SK-N-SH treated with all-trans-retinoic acid at 6 μM for 48 hours (cell line): ENCODE measurements at regions not wholly inside any gene's neighbourhood (a gene's known extent, or its start where the extent isn't known, plus 50 kb on each side); places are given as distances from the start of the nearest gene placed in this dataset.

Experiments
- ATAC-seq: fragments of 200-7000 bp; cut with Tn5 transposase; 3 replicates; pipeline ENCODE4 v1.9.1; 2020; ENCODE audit warnings: mild to moderate bottlenecking, moderate library complexity
- ARNTL ChIP-seq: fragments of 450-650 bp; formaldehyde crosslinking; IDR thresholded peaks from 2 replicates; pipeline ENCODE4 v1.5.0; 2020; ENCODE audit warnings: low read depth, mild to moderate bottlenecking, moderate library complexity, borderline replicate concordance
- BACH2 ChIP-seq: fragments of 250-450 bp; sonication (Bioruptor Pico); IDR thresholded peaks from 2 replicates; pipeline ENCODE4 v1.9.0; 2021; ENCODE audit warnings: mild to moderate bottlenecking, borderline replicate concordance
- CSDC2 ChIP-seq: fragments of 250-450 bp; sonication (Bioruptor Pico); IDR thresholded peaks from 2 replicates; pipeline ENCODE4 v1.5.0; 2020; ENCODE audit warnings: mild to moderate bottlenecking, moderate library complexity
- CSRNP3 ChIP-seq: fragments of 250-450 bp; sonication (Bioruptor Pico); IDR thresholded peaks from 2 replicates; pipeline ENCODE4 v1.5.1; 2021; ENCODE audit warnings: mild to moderate bottlenecking, moderate library complexity
- ESRRG ChIP-seq: fragments of 250-450 bp; sonication (Bioruptor Pico); IDR thresholded peaks from 2 replicates; pipeline ENCODE4 v1.6.1; 2021; ENCODE audit warnings: mild to moderate bottlenecking
- OSR1 ChIP-seq: fragments of 250-450 bp; sonication (Bioruptor Pico); IDR thresholded peaks from 2 replicates; pipeline ENCODE4 v1.8.0; 2022; ENCODE audit warnings: moderate library complexity, mild to moderate bottlenecking, inconsistent platforms
- POU6F1 ChIP-seq: fragments of 250-450 bp; sonication (Bioruptor Pico); IDR thresholded peaks from 2 replicates; pipeline ENCODE4 v1.8.0; 2021; ENCODE audit warnings: low read depth, mild to moderate bottlenecking, moderate library complexity, borderline replicate concordance
- PPARA ChIP-seq: fragments of 250-450 bp; sonication (Bioruptor Pico); IDR thresholded peaks from 2 replicates; pipeline ENCODE4 v1.5.0; 2020; ENCODE audit warnings: mild to moderate bottlenecking, borderline replicate concordance
- RARB ChIP-seq: fragments of 250-450 bp; sonication (Bioruptor Pico); IDR thresholded peaks from 2 replicates; pipeline ENCODE4 v1.8.0; 2021; ENCODE audit warnings: mild to moderate bottlenecking, moderate library complexity
- TOX ChIP-seq: fragments of 250-450 bp; sonication (Bioruptor Pico); IDR thresholded peaks from 2 replicates; pipeline ENCODE4 v1.8.0; 2021; ENCODE audit warnings: mild to moderate bottlenecking, moderate library complexity, borderline replicate concordance
- TSHZ2 ChIP-seq: fragments of 250-450 bp; sonication (Bioruptor Pico); IDR thresholded peaks from 2 replicates; pipeline ENCODE4 v1.5.0; 2020; ENCODE audit warnings: mild to moderate bottlenecking, moderate library complexity
- ZFP3 ChIP-seq: fragments of 250-450 bp; sonication (Bioruptor Pico); IDR thresholded peaks from 2 replicates; pipeline ENCODE4 v1.5.0; 2020; ENCODE audit warnings: mild to moderate bottlenecking, moderate library complexity
- ZNF565 ChIP-seq: fragments of 450-650 bp; formaldehyde crosslinking; conservative IDR thresholded peaks from 2 replicates; pipeline ENCODE4 v1.5.0; 2020; ENCODE audit warnings: low read depth, mild to moderate bottlenecking, moderate library complexity
- ZNF70 ChIP-seq: fragments of 450-650 bp; formaldehyde crosslinking; IDR thresholded peaks from 2 replicates; pipeline ENCODE4 v1.5.0; 2020; ENCODE audit warnings: mild to moderate bottlenecking, moderate library complexity
- ZNF8 ChIP-seq: fragments of 450-650 bp; formaldehyde crosslinking; IDR thresholded peaks from 2 replicates; pipeline ENCODE4 v1.5.0; 2020; ENCODE audit warnings: mild to moderate bottlenecking, moderate library complexity
- TF ChIP-seq, protein P1 (sequence below): fragments of 250-450 bp; sonication (Bioruptor Pico); IDR thresholded peaks from 2 replicates; pipeline ENCODE4 v1.8.0; 2020; ENCODE audit warnings: mild to moderate bottlenecking, moderate library complexity, borderline replicate concordance
- TF ChIP-seq, protein P2 (sequence below): fragments of 250-450 bp; sonication (Bioruptor Pico); IDR thresholded peaks from 2 replicates; pipeline ENCODE4 v1.5.1; 2020; ENCODE audit warnings: low read depth, mild to moderate bottlenecking, moderate library complexity

DNA sequence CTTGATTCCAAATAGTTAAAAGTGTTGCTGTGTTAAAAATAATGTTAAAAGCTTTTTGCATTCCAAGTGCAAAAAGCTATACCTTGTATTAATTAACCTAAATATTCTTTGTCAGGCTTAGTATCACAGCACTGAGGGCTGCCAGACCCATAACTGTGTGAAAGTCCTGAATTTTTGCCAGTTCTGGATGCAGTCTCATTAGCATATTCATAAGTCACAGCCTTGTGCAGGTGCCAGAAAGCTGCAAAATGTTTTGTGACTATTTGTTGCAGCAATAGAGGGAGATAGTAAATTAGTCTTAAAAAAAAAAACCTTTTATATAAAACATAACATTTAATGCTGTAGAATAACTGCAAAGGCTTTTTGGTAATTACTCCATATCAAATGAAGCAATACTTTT is 56.6 kb downstream of the SLITRK1 start:
- TF ChIP-seq TOX (CRISPR knock-in tag), result no peak
- no peak for TF ChIP-seq ZNF8 (CRISPR knock-in tag)
- TF ChIP-seq TSHZ2 (CRISPR knock-in tag), result no peak
- no peak for TF ChIP-seq ARNTL (CRISPR knock-in tag)
- no peak for ATAC-seq

GRCh38 chr13:83824560-83824959 is 57.7 kb downstream of the SLITRK1 start:
- no peak for ATAC-seq
- TF ChIP-seq, protein P1, sequence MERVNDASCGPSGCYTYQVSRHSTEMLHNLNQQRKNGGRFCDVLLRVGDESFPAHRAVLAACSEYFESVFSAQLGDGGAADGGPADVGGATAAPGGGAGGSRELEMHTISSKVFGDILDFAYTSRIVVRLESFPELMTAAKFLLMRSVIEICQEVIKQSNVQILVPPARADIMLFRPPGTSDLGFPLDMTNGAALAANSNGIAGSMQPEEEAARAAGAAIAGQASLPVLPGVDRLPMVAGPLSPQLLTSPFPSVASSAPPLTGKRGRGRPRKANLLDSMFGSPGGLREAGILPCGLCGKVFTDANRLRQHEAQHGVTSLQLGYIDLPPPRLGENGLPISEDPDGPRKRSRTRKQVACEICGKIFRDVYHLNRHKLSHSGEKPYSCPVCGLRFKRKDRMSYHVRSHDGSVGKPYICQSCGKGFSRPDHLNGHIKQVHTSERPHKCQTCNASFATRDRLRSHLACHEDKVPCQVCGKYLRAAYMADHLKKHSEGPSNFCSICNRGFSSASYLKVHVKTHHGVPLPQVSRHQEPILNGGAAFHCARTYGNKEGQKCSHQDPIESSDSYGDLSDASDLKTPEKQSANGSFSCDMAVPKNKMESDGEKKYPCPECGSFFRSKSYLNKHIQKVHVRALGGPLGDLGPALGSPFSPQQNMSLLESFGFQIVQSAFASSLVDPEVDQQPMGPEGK (CRISPR knock-in tag), result no peak
- TF ChIP-seq ZNF8 (CRISPR knock-in tag) (no peak), CSRNP3 (CRISPR knock-in tag) (no peak), ARNTL (CRISPR knock-in tag) (no peak), ZNF565 (CRISPR knock-in tag) (no peak), TSHZ2 (CRISPR knock-in tag) (no peak), PPARA (CRISPR knock-in tag) (no peak), ZNF70 (CRISPR knock-in tag) (no peak), ESRRG (CRISPR knock-in tag) (no peak), POU6F1 (CRISPR knock-in tag) (no peak), ZFP3 (CRISPR knock-in tag) (no peak), OSR1 (CRISPR knock-in tag) (no peak), BACH2 (CRISPR knock-in tag) (no peak), TOX (CRISPR knock-in tag) (no peak), CSDC2 (CRISPR knock-in tag) (no peak), RARB (CRISPR knock-in tag) (no peak)
- TF ChIP-seq, protein P2, sequence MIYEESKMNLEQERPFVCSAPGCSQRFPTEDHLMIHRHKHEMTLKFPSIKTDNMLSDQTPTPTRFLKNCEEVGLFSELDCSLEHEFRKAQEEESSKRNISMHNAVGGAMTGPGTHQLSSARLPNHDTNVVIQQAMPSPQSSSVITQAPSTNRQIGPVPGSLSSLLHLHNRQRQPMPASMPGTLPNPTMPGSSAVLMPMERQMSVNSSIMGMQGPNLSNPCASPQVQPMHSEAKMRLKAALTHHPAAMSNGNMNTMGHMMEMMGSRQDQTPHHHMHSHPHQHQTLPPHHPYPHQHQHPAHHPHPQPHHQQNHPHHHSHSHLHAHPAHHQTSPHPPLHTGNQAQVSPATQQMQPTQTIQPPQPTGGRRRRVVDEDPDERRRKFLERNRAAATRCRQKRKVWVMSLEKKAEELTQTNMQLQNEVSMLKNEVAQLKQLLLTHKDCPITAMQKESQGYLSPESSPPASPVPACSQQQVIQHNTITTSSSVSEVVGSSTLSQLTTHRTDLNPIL, result no peak

DNA sequence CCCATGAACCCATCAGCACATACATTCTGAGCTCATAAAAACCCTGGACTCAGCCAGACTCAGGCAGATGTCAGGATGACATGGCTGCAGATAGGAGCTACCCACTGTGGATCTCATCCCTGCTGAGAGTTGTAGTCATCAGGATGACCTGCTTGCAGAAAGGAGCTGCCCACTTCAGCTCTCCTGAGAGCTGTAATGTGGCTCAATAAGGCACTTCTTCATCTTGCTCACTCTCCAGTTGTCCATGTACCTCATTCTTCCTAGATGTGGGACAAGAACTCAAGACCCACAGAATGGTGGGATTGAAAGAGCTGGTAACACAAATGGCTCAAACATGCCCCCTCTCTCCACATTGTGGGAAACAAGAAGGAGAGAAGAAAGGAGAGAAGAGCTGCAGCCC is 58.2 kb downstream of the SLITRK1 start:
- TF ChIP-seq TOX (CRISPR knock-in tag) (no peak), ESRRG (CRISPR knock-in tag) (no peak), ZFP3 (CRISPR knock-in tag) (no peak), PPARA (CRISPR knock-in tag) (no peak), POU6F1 (CRISPR knock-in tag) (no peak), ZNF70 (CRISPR knock-in tag) (no peak)
- TF ChIP-seq, protein P2, result no peak
- TF ChIP-seq, protein P1 (CRISPR knock-in tag), result no peak
- no peak for ATAC-seq
